Activated CD4-positive, alpha-beta T cell treated with anti-CD3 and anti-CD28 coated beads, Interleukin-2, amount 10 ng/mL, durations not matched to agents 7 days and 5 days (primary cell): ENCODE measurements at regions not wholly inside any gene's neighbourhood (a gene's known extent, or its start where the extent isn't known, plus 50 kb on each side); places are given as distances from the start of the nearest gene placed in this dataset.

Experiments used
- CTCF ChIA-PET: fragments of 350-600 bp; sonication (Branson Sonifier 250); formaldehyde crosslinking; loops from one replicate; lab custom pipeline; 2021; ENCODE audit warnings: antibody characterized with exemption; lab: Charles Lee
- POLR2A ChIA-PET: fragments of 350-600 bp; sonication (Branson Sonifier 250); formaldehyde crosslinking; loops from one replicate; lab custom pipeline; 2021; ENCODE audit warnings: antibody characterized with exemption; lab: Charles Lee
- DNase-seq: peaks from one replicate; pipeline ENCODE4 v3.0.0-alpha.2; 2020
- H3K27ac Mint-ChIP-seq: one replicate; pipeline ENCODE4 v1.8.0; 2021; ENCODE audit warnings: mild to moderate bottlenecking, moderate library complexity, mixed read lengths
- H3K27me3 Mint-ChIP-seq: one replicate; pipeline ENCODE4 v1.8.0; 2021; ENCODE audit warnings: mixed read lengths
- H3K36me3 Mint-ChIP-seq: one replicate; pipeline ENCODE4 v1.8.0; 2021; ENCODE audit warnings: low read depth, mixed read lengths
- H3K4me1 Mint-ChIP-seq: one replicate; pipeline ENCODE4 v1.8.0; 2021; ENCODE audit warnings: mixed read lengths
- H3K4me3 Mint-ChIP-seq: one replicate; pipeline ENCODE4 v1.8.0; 2021; ENCODE audit warnings: mild to moderate bottlenecking, moderate library complexity, mixed read lengths
- H3K9me3 Mint-ChIP-seq: one replicate; pipeline ENCODE4 v1.8.0; 2021; ENCODE audit warnings: mixed read lengths

GRCh38 chr3:180092889-180093288 lies 56.2 kb upstream of the PEX5L start:
- peaks cover 4% of the 10 kb centered on the region for H3K9me3 Mint-ChIP-seq
- ChIA-PET CTCF (no interaction called here), POLR2A (no interaction called here)
- no peak overlapping the region for H3K27ac Mint-ChIP-seq
- H3K4me3 Mint-ChIP-seq = no peak overlapping the region
- no peaks in the 10 kb centered on the region for H3K4me1 Mint-ChIP-seq
- H3K27me3 Mint-ChIP-seq = no peaks in the 10 kb centered on the region
- DNase-seq = no peak
- H3K36me3 Mint-ChIP-seq = no peaks in the 10 kb centered on the region

GRCh38 chr3:180093535-180093934 lies 56.8 kb upstream of the PEX5L start:
- DNase-seq = no peak
- no peaks in the 10 kb centered on the region for H3K36me3 Mint-ChIP-seq
- CTCF ChIA-PET = no interaction called here
- POLR2A ChIA-PET = no interaction called here
- H3K27me3 Mint-ChIP-seq = no peaks in the 10 kb centered on the region
- H3K4me1 Mint-ChIP-seq = no peaks in the 10 kb centered on the region
- peaks cover 4% of the 10 kb centered on the region for H3K9me3 Mint-ChIP-seq
- H3K4me3 Mint-ChIP-seq = no peak overlapping the region
- H3K27ac Mint-ChIP-seq = no peak overlapping the region

- DNase-seq = no peak
- Mint-ChIP-seq H3K4me1 (no peaks in the 10 kb centered on the region), H3K36me3 (no peaks in the 10 kb centered on the region), H3K9me3 (peaks cover 2% of the 10 kb centered on the region), H3K27me3 (no peaks in the 10 kb centered on the region), H3K27ac (no peak overlapping the region), H3K4me3 (no peak overlapping the region)
- ChIA-PET CTCF (no interaction called here), POLR2A (no interaction called here)
Measured at GRCh38 chr3:180097626-180098025, 60.9 kb upstream of the PEX5L start.

GRCh38 chr3:180102134-180102533 lies 65.4 kb upstream of the PEX5L start:
- H3K27me3 Mint-ChIP-seq = no peaks in the 10 kb centered on the region
- no peak overlapping the region for H3K27ac Mint-ChIP-seq
- no peak for DNase-seq
- no peak overlapping the region for H3K4me3 Mint-ChIP-seq
- POLR2A ChIA-PET = no interaction called here
- CTCF ChIA-PET = no interaction called here
- H3K36me3 Mint-ChIP-seq = no peaks in the 10 kb centered on the region
- H3K9me3 Mint-ChIP-seq = no peaks in the 10 kb centered on the region
- H3K4me1 Mint-ChIP-seq = no peaks in the 10 kb centered on the region

GRCh38 chr3:180102604-180103003 lies 65.9 kb upstream of the PEX5L start:
- H3K36me3 Mint-ChIP-seq = no peaks in the 10 kb centered on the region
- H3K9me3 Mint-ChIP-seq = no peaks in the 10 kb centered on the region
- ChIA-PET POLR2A (no interaction called here), CTCF (no interaction called here)
- H3K27ac Mint-ChIP-seq = no peak overlapping the region
- H3K4me1 Mint-ChIP-seq = no peaks in the 10 kb centered on the region
- no peaks in the 10 kb centered on the region for H3K27me3 Mint-ChIP-seq
- H3K4me3 Mint-ChIP-seq = no peak overlapping the region
- DNase-seq = no peak

GRCh38 chr3:180116203-180116602 lies 79.5 kb upstream of the PEX5L start:
- ChIA-PET CTCF (no interaction called here), POLR2A (no interaction called here)
- Mint-ChIP-seq H3K27me3 (no peaks in the 10 kb centered on the region), H3K36me3 (no peaks in the 10 kb centered on the region), H3K4me1 (no peaks in the 10 kb centered on the region), H3K9me3 (no peaks in the 10 kb centered on the region), H3K27ac (no peak overlapping the region), H3K4me3 (no peak overlapping the region)
- no peak for DNase-seq

- POLR2A ChIA-PET = no interaction called here
- CTCF ChIA-PET = no interaction called here
- no peak for DNase-seq
- Mint-ChIP-seq H3K27ac (no peak overlapping the region), H3K4me3 (no peak overlapping the region), H3K4me1 (no peaks in the 10 kb centered on the region), H3K36me3 (no peaks in the 10 kb centered on the region), H3K27me3 (no peaks in the 10 kb centered on the region), H3K9me3 (no peaks in the 10 kb centered on the region)
Measured at GRCh38 chr3:180116658-180117057, 79.9 kb upstream of the PEX5L start.

GRCh38 chr3:180117381-180118163 lies 80.8 kb upstream of the PEX5L start:
- ChIA-PET POLR2A (no interaction called here), CTCF (no interaction called here)
- no peaks in the 10 kb centered on the region for H3K9me3 Mint-ChIP-seq
- H3K4me1 Mint-ChIP-seq = no peaks in the 10 kb centered on the region
- H3K4me3 Mint-ChIP-seq = no peak overlapping the region
- no peak overlapping the region for H3K27ac Mint-ChIP-seq
- H3K27me3 Mint-ChIP-seq = no peaks in the 10 kb centered on the region
- no peak for DNase-seq
- no peaks in the 10 kb centered on the region for H3K36me3 Mint-ChIP-seq

GRCh38 chr3:180119567-180119966 lies 82.8 kb upstream of the PEX5L start:
- ChIA-PET CTCF (no interaction called here), POLR2A (no interaction called here)
- H3K36me3 Mint-ChIP-seq = no peaks in the 10 kb centered on the region
- H3K27ac Mint-ChIP-seq = no peak overlapping the region
- no peak for DNase-seq
- H3K4me3 Mint-ChIP-seq = no peak overlapping the region
- no peaks in the 10 kb centered on the region for H3K27me3 Mint-ChIP-seq
- no peaks in the 10 kb centered on the region for H3K9me3 Mint-ChIP-seq
- no peaks in the 10 kb centered on the region for H3K4me1 Mint-ChIP-seq

- Mint-ChIP-seq H3K4me1 (no peaks in the 10 kb centered on the region), H3K27ac (no peak overlapping the region), H3K9me3 (peaks cover 6% of the 10 kb centered on the region), H3K4me3 (no peak overlapping the region), H3K27me3 (no peaks in the 10 kb centered on the region), H3K36me3 (no peaks in the 10 kb centered on the region)
- ChIA-PET POLR2A (no interaction called here), CTCF (no interaction called here)
- no peak for DNase-seq
Measured at GRCh38 chr3:180123928-180124327, 87.2 kb upstream of the PEX5L start.

GRCh38 chr3:180131169-180131568 lies 94.4 kb upstream of the PEX5L start:
- no peaks in the 10 kb centered on the region for H3K4me1 Mint-ChIP-seq
- no peaks in the 10 kb centered on the region for H3K36me3 Mint-ChIP-seq
- DNase-seq = no peak
- no peak overlapping the region for H3K4me3 Mint-ChIP-seq
- no peak overlapping the region for H3K27ac Mint-ChIP-seq
- H3K27me3 Mint-ChIP-seq = no peaks in the 10 kb centered on the region
- ChIA-PET POLR2A (no interaction called here), CTCF (no interaction called here)
- H3K9me3 Mint-ChIP-seq = peaks cover 6% of the 10 kb centered on the region

- Mint-ChIP-seq H3K4me3 (no peak overlapping the region), H3K27me3 (no peaks in the 10 kb centered on the region)
- CTCF ChIA-PET = no interaction called here
Measured at GRCh38 chr3:180135101-180135500, 98.4 kb upstream of the PEX5L start.

GRCh38 chr3:180138871-180139270 lies 102.1 kb upstream of the PEX5L start:
- no peaks in the 10 kb centered on the region for H3K36me3 Mint-ChIP-seq
- CTCF ChIA-PET = no interaction called here
- H3K4me1 Mint-ChIP-seq = no peaks in the 10 kb centered on the region
- no peak for DNase-seq
- H3K4me3 Mint-ChIP-seq = no peak overlapping the region
- H3K27me3 Mint-ChIP-seq = no peaks in the 10 kb centered on the region
- POLR2A ChIA-PET = no interaction called here
- H3K27ac Mint-ChIP-seq = no peak overlapping the region
- H3K9me3 Mint-ChIP-seq = peaks cover 2% of the 10 kb centered on the region

More at GRCh38 chr3:180135101-180135500, 98.4 kb upstream of the PEX5L start:
- Mint-ChIP-seq H3K4me1 (no peaks in the 10 kb centered on the region), H3K27ac (no peak overlapping the region), H3K36me3 (no peaks in the 10 kb centered on the region), H3K9me3 (no peaks in the 10 kb centered on the region)
- POLR2A ChIA-PET = no interaction called here
- no peak for DNase-seq

GRCh38 chr3:180142041-180142440 lies 105.3 kb upstream of the PEX5L start:
- H3K27ac Mint-ChIP-seq = no peak overlapping the region
- CTCF ChIA-PET = no interaction called here
- POLR2A ChIA-PET = no interaction called here
- H3K36me3 Mint-ChIP-seq = no peaks in the 10 kb centered on the region
- peaks cover 2% of the 10 kb centered on the region for H3K9me3 Mint-ChIP-seq
- no peak overlapping the region for H3K4me3 Mint-ChIP-seq
- DNase-seq = no peak
- no peaks in the 10 kb centered on the region for H3K4me1 Mint-ChIP-seq
- H3K27me3 Mint-ChIP-seq = no peaks in the 10 kb centered on the region
